Stimulated activated CD8-positive, alpha-beta memory T cell treated with anti-CD3 and anti-CD28 coated beads, Interleukin-4, amount 100 ng/mL, for 24 hours (primary cell): ENCODE measurements at regions not wholly inside any gene's neighbourhood (a gene's known extent, or its start where the extent isn't known, plus 50 kb on each side); places are given as distances from the start of the nearest gene placed in this dataset.

Source experiments
- DNase-seq: peaks from one replicate; pipeline ENCODE4 v3.0.0-alpha.2; 2020; ENCODE audit warnings: low read depth

DNA sequence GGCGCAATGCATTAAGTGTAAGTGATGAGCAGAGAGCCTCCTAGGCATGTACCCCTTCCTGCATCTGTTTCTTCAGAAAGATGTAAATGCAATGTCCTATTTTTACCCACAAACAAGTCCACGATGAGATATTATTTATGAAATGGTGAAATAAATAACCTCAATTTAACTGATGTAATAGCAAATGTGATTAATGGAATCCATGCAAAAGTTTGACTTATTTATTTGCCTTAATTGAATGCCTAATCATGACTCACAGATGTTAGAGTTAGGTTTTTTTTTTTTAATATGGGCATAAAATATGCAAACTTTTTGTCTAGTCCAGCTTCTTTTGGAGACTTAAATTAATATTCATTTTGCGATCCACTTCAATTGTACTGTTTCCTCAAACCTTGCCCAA, 67.7 kb upstream of the ITGA4 start:
- no peak for DNase-seq

DNA sequence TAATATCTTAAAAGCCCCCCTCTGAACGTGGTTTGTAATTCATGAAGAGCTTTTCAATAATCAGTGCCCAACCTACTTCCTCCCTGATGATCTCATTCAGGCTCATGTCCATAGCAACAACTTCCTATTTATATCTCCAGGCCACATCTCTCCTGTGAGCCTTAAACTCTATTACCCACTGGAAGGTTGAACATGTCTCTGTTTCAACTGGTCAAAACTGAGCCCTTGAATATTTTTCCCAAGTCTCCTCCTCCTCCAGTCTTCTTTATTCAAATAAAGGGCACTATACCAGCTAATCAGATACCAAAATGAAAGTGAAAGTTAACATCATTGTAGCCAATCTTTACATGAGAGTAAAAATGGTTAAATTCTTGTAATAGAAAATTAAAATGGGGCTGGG, 63.7 kb upstream of the ITGA4 start:
- no peak for DNase-seq

DNA sequence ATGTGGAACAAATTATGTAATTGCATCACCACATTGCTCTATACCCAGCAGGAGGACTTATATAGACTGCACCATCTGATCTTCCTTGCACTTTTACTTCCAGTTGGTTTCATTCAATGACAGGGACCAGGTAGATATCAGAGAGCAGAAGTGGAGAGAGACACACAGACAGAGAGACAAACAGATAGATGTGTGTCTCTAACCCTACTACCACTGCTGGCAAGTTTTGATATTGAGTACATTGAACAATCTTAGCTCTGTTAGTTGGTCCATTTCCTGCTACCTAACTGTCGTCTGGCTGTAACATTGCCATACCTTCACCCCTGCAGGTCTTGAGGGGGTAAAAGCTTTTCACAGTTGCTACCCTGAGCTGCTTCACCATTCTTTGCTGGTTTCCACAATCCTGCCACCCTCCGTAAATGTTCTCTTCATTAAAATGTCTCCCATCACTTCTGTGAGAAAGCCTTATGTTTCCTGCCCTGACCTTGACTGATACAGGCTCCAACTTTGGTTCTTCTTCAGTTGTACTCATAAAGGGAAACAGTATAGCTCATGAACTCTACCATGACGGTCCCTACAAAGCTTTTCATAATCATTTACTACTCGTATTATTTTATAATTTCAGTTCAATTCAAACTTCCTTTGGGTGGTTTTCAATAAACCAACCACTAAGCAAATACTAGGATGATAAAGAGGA, 62.3 kb upstream of the ITGA4 start:
- no peak for DNase-seq

DNA sequence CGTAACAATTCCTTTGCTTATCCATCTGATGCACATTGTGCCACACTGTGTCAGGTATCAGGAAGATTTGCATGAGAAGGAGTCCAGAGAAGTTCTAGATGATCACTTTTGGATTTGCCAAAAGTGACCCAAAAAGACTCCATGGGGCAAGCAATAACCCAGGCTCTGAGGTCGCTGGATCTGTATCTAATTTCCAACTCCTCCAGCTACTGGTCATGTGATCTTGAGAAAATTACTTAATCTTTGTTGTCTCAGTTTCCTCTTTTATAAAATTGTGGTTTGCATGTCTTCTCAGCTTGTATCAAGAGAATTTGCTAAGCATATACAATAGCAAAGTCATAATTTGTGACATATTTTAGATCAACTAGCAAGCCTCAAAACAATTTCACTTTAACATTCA, 61.3 kb upstream of the ITGA4 start:
- no peak for DNase-seq

DNA sequence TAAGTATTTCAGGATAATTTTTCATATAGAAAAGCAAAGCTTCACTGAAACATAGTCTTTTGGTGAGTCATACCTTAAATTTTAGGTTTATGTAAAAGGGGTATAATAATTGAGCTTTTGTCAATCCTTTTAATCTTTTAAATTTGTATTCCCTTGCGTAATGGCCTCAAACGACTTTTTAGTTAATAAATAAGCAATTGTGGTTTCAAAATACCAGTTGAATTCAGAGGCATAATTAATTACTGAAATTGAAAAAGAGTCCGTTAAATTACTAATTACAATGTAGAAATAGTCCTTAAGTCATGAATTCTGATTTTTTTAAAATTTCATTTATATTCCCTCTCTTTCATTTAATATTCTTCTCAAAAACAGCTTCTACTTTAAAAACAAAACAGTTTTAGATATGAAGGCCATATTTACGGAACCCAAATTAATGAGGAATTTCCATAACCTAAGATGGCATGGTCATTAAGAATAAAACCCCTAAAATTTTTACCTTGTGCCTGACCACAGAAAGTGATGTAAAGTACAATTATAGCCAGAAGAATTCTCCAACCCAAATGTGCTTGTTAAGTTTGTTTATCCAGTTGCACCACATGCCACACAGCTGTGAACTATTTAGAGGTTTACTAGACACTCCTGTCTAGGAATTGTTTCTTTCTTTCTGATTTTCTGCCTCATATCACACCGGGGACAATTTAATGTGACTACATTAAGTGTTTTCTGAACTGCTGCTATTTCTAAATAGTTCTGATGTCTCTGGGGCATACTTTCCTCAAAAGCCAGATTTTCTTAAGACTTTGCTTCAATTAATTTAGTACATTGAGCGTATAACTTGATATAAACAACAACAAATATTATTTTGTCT, 60.7 kb upstream of the ITGA4 start:
- no peak for DNase-seq

DNA sequence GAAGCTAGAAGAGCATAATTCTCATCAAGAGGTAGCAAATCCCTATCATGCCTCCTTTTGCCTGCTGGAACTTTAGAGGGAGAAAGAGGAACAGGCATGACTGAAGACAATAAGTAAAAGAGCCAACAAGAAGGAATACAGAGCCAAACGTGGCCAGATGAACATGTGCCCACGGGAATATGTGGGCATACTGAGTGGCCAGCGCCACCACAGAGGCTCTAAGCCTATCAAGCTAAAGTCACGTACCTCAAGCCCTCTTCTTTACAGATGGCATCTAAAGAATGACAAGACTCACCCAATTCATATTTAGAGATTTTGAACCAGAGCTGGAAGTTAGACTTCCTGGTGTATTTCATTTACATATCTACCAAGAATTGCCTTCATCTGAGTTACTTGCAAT, 59.9 kb upstream of the ITGA4 start:
- DNase-seq = no peak

DNA sequence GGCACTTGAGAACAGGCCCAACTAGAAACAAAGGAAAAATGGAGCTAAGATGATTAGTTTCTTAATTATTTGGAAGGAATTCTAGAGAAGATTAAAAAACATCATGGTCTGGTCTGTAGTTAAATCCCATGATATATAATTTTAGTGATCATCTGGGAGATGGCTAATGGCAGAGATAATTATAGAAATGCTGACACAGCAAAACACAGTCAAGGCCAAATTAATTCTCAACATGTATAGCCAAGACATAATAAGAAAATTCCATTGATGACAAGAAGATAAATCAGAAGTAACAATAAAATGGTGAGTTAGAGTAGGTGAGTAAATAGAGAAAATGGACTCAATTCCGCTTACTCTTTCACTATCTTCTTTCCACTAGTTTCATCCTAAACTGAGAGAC, 59.2 kb upstream of the ITGA4 start:
- no peak for DNase-seq

DNA sequence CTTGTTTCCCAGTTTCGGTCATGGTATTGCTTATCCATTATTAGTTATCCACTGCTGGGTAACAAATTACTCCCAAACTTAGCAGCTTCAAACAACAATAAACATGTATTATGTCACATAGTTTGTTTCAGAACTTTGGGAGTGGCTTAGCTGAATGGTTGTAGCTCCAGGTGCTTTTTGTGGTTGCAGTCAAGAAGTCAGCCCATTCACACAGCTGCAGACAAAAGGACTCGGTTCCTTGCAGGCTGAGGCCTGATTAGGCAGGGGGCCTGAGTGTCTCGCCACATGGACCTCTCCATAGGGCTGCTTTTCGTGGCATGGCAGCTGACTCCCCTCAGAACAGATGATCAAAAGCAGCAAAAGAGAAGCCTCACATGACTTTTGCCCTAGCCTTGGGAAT, 58.2 kb upstream of the ITGA4 start:
- DNase-seq = no peak

DNA sequence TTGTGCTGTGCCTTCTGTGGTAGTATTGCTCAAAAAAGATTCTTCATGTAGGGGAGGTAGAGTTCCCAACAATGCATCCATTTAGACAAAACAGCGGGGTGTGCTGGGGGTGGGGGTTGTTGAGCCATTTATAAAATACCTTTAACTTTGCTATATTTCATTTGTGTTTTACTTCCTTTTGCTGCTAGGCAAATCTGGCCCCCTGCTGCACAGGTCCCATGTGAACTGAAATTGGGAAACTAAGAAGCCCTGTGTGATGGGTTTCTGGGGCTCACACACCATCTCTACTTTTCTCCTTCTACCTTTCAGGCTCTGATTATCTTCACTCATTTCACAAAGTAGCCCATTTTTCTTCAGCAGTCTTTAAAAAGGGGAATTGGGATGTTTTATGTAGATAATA, 52.7 kb upstream of the ITGA4 start:
- no peak for DNase-seq

DNA sequence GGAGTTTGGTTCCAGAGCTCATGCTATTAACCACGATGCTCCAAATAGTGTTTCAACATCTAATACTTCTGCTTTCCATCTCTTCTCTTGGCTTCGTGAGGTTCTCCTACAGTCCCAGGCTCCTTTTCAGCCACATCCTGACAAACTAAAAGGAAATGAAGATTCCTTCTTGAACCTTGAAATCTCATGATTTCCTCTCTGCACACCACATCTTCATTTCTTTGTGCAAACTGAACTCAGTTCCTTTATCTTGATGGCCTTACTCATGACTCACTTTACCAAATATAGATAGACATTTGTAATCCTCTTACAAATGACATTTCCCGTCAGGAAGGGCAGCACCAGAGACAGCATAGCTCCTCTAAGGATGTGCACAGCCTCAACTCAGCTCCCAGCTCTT, 50.0 kb upstream of the ITGA4 start:
- no peak for DNase-seq
